OCI-LY7 (cell line): ENCODE measurements at regions not wholly inside any gene's neighbourhood (a gene's known extent, or its start where the extent isn't known, plus 50 kb on each side); places are given as distances from the start of the nearest gene placed in this dataset.

Experiments used
- EZH2phosphoT487 ChIP-seq: fragments of 200-600 bp; sonication (generic); IDR thresholded peaks from 2 replicates; pipeline ENCODE4 v1.6.1; 2018; ENCODE audit warnings: low read depth, borderline replicate concordance, mild to moderate bottlenecking, mixed run types, antibody characterized with exemption, low read length, moderate library complexity, mixed read lengths
- TF ChIP-seq, protein P1 (sequence below): fragments of 200-600 bp; sonication (generic); conservative IDR thresholded peaks from 2 replicates; pipeline ENCODE4 v1.5.1; 2014; ENCODE audit warnings: mild to moderate bottlenecking, antibody characterized with exemption, low read length, moderate library complexity, mixed read lengths

DNA sequence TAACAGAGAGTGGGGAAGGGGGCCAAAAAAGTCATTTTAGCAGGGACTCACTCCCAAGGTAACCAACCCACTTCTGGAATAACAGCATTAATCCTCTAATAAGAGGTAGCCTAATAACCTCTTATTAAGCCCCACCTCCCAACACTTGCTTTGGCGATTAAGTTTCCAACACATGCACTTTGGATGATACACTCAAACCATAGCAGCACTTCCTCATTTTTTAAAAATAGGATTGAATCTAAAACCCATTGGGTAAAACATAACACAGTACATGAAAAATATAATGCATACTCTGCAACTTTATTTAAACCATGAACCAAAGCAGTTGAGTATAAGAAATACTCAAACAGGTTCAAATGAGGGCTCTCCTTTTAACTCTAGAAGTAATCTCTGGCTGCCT lies 318.3 kb downstream of the HACE1 start:
- TF ChIP-seq, protein P1, sequence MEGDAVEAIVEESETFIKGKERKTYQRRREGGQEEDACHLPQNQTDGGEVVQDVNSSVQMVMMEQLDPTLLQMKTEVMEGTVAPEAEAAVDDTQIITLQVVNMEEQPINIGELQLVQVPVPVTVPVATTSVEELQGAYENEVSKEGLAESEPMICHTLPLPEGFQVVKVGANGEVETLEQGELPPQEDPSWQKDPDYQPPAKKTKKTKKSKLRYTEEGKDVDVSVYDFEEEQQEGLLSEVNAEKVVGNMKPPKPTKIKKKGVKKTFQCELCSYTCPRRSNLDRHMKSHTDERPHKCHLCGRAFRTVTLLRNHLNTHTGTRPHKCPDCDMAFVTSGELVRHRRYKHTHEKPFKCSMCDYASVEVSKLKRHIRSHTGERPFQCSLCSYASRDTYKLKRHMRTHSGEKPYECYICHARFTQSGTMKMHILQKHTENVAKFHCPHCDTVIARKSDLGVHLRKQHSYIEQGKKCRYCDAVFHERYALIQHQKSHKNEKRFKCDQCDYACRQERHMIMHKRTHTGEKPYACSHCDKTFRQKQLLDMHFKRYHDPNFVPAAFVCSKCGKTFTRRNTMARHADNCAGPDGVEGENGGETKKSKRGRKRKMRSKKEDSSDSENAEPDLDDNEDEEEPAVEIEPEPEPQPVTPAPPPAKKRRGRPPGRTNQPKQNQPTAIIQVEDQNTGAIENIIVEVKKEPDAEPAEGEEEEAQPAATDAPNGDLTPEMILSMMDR, result no peak
- TF ChIP-seq EZH2phosphoT487, result no peak
